HG02981 (cell line): ENCODE measurements at regions not wholly inside any gene's neighbourhood (a gene's known extent, or its start where the extent isn't known, plus 50 kb on each side); places are given as distances from the start of the nearest gene placed in this dataset.
"Not testable (repeated sequence)": the region's sequence is repeated elsewhere in the genome, so short reads cannot be mapped to it uniquely, and the experiment has no call there.

Source experiments
- ATAC-seq: cut with Tn5 transposase; IDR thresholded peaks from one replicate; pipeline ENCODE4 v1.9.1; 2021; ENCODE audit warnings: mild to moderate bottlenecking, moderate library complexity; ENCODE audit not compliant: unreplicated experiment

DNA sequence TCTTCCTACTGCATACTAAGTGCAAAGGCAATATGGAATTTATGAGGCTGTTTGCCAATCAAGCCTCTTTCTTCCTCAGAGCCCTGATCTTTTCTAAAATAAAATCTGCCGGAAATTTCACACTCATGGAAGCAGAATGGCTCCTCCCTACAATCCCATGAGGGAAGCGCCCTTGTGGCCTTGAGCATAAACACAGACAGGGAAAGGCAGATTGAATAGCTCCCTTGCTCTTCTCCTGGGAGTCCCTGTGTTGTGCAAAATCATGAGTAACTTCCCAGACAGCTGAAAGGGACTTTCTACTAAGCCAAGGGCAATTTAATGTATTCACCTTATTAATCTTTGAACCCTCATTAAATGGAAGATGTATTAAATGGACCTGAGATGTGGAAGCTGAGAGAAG lies 226.1 kb upstream of the PIK3R1 start:
- ATAC-seq = no peak

GRCh38 chr5:67986761-67987160 lies 228.8 kb upstream of the PIK3R1 start:
- ATAC-seq = no peak

DNA sequence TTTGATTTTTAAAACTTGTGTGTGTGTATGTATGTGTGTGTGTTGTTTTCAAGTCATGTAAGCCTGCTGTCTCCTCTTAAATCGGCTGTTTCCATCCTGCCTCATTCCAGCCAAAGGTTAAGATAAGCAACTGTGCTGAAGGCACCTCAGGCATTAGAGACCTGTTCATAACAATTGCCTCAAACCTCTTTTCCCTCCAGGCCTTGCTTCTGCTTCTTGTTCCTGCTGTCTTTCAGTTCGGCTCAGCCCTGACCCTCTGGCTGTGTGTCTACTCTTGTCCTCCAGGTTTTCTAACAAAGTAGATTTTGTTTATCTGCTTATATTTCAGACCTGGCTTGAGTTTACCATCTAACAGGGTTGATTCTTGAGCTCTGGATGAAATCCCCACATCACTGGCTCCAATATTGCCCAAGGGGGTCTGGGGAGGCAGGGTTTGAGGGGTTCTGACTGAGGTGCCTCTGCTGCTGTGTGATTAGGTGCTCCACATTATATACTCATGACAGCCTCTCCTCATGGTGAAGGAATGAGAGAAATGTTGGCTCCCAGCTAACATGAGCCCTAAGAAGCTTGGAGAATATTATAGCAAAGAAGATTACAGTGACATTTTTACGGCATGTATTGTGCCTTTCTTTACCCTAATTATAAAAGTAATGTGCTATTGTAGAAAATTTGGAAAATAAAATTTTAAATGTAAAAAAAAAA lies 229.7 kb upstream of the PIK3R1 start:
- no peak for ATAC-seq

GRCh38 chr5:67984546-67984945 lies 231.0 kb upstream of the PIK3R1 start:
- no peak for ATAC-seq

GRCh38 chr5:67983251-67984110 lies 232.1 kb upstream of the PIK3R1 start:
- ATAC-seq = no peak

DNA sequence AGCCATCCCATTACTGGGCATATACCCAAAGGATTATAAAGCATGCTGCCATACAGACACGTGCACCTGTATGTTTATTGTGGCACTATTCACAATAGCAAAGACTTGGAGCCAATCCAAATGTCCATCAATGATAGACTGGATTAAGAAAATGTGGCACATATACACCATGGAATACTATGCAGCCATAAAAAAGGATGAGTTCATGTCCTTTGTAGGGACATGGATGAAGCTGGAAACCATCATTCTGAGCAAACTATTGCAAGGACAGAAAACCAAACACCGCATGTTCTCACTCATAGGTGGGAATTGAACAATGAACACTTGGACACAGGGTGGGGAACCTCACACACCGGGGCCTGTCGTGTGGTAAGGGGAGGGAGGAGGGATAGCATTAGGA lies 233.4 kb upstream of the PIK3R1 start:
- ATAC-seq = not testable (repeated sequence)

DNA sequence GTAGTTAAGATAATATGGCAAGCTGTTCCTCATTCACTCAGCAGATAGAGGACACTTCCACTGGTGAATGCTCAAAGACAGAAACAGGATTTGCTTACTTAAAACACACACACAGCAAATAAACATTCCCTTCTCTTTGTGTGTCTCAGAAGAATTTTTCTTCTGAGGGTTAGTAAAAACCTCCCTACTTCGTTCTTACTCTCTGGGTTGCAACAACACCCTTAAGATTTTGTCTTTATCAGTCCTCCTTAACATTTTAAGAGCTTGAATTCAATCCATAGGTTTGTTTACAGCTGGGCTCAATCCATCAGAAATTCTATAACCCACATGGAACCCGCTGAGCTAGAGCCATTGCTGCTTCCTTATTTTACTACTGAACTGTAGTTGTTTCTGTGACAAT lies 237.4 kb upstream of the PIK3R1 start:
- ATAC-seq = no peak

- no peak for ATAC-seq
Observed at GRCh38 chr5:67976891-67977601, 238.5 kb upstream of the PIK3R1 start.

DNA sequence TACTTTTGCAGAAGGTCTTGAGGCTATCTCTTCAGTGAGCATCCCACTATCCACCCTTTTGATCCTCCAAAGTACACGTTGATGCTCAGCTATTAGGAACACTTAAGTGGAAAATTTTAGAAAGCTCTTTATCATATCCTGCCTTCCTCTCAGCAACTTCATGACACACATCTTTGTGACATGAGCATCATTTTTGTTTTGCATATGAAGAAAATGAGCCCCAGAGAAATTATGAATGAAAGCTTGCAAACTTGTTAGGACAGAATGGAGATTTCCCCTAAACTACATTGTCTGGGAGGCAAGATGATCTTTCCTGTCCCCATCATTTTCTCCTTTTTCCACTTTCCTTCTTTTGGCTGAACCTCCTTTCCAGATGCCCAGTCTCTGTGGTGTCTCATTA lies 239.4 kb upstream of the PIK3R1 start:
- ATAC-seq = no peak

DNA sequence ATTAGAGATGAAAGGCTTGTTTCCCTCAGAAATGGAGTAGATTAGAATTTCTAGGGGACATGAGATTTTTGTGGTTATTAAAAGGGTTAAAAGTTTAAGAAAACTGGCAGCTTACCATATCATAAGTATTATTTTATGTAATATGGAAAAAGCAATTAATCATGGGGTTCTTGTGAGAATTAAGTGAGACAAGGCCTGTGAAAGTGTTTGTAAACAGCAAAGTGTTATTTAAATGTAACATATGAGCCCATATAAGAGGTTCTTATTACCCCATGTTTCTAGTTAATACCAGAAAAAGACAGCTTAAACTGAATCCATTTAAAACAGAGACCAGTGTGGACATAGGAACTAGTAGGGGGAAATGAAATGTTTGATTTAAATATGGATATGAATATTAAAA lies 241.1 kb upstream of the PIK3R1 start:
- no peak for ATAC-seq

GRCh38 chr5:67974054-67974453 lies 241.5 kb upstream of the PIK3R1 start:
- no peak for ATAC-seq

DNA sequence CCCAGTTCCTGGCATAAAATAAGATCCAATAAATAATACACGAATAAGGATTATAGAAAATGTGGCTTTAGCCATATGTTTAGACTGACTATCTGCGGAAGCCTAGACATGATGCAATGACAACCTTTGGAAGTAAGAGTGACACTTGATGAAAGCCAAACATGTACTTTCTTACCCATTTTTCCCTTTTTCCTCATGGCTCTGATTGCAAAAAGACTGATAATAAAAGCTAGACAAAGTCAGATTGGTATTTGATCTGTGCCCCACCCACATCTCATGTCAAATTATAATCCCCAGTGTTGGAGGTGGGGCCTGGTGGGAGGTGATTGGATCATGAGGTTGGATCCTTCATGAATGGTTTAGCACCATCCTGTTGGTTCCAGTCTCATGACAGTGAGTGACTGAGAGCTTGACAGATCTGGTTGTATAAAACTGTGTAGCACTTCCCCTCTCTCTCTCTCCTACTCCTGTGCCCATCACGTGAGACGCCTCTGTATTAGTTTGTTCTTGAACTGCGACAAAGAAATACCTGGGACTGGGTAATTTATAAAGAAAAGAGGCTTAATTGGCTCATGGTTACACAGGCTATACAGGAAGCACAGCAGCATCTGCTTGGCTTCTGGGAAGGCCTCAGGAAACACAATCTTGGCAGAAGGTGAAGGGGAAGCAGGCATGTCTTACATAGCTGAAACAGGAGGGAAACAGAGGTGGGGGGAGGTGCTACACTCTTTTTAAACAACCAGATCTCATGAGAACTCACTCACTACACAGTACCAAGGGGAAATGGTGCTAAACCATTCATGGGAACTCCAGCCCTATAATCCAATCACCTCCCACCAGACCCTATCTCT lies 243.4 kb upstream of the PIK3R1 start:
- ATAC-seq = no peak

- no peak for ATAC-seq
Observed at GRCh38 chr5:67971223-67971830, 244.2 kb upstream of the PIK3R1 start.

GRCh38 chr5:67969631-67970030 lies 245.9 kb upstream of the PIK3R1 start:
- ATAC-seq = no peak

DNA sequence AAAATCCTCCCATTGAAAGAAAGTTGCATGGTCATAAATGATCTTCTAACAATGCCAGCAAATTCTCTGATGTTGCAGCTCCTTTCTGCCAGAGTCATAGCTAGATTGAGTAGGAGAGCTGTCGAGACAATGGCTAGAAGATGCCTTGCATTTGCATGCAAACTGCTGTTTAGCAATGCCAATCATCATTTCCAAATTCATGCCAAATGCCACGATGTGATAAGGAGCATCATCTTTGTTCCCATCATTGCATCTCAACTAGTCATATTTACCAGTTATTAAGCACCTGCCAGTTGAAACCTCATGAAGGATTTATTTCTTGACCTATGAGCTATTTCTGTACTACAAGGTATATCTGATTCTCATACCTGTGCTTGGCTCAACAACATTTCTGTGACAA lies 246.4 kb upstream of the PIK3R1 start:
- no peak for ATAC-seq

- ATAC-seq = no peak
Observed at GRCh38 chr5:67966712-67967111, 248.8 kb upstream of the PIK3R1 start.

DNA sequence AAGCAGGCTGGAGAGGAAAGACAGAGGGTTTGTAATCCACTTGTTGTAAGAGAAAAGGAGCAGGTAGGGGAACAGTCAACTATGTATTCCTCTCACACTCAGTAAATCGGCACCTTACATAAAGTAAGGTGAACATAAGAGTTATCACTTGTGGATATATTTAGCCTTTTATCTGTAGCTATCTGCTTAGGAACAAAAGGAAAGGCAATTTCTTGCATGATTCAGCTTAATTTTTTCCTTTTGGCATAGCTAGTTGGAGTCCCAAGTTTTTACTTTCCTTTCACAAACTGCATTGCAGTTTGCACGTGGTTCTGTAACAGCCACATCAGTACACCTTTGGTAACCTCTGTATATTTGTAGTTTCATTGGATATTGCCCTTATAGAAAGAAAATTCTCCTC lies 250.9 kb upstream of the PIK3R1 start:
- no peak for ATAC-seq

- ATAC-seq = no peak
Observed at GRCh38 chr5:67963789-67964519, 251.6 kb upstream of the PIK3R1 start.

DNA sequence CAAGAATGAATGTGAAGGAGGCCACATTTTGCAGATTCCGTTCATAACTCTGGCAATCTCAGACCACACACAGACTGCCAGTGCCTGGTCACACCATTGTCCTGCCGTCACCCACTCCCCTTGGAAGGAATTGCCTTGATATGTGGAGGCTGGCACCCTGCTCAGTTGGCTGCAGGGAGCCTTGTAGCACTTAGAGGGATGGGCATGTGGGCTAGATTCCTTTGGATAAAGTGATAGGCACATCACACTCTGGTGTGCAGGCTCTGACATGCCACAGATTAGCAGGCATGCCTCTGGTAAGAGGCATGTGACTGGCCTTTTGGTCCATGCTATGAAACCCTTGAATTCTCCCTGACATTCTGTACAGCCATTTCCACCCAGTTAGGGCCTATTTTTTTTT lies 254.6 kb upstream of the PIK3R1 start:
- ATAC-seq = no peak

GRCh38 chr5:67957374-67957773 lies 258.2 kb upstream of the PIK3R1 start:
- ATAC-seq = no peak
